ENCODE measurements at regions not wholly inside any gene's neighbourhood (a gene's known extent, or its start where the extent isn't known, plus 50 kb on each side); places are given as distances from the start of the nearest gene placed in this dataset.

DNA sequence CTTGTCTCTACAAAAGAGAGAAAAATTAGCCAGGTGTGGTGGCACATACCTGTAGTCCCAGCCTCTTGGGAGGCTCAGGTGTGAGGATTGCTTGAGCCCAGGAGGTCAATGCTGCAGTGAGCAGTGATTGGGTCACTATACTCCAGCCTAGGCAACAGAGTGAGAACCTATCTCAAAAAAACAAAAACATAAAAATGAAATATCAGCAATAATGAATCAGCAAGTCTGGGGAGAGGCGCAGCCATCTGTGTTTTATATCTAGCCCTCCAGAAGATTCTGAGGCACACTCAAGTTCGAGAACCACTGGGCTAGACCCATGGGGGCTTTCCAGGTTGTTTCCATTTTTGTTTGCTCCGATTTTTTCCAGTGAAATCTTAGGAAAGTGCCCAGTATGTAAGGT lies 88.1 kb upstream of the BCL6 start:
- ATAC-seq (no peak), FAIRE-seq (no peak), DNase-seq (ENCODE audit: low read depth, low spot score) (no peak)
- BruUV-seq (replicated peaks): no TSS peak
- H2AFZ ChIP-seq (ENCODE audit: control insufficient read depth, low read depth, low read length): no peak overlapping the region
- H4K20me1 ChIP-seq (ENCODE audit: control insufficient read depth, insufficient read depth): no peaks in the 10 kb centered on the region
- intact Hi-C loops (cut with micrococcal nuclease; ENCODE audit: unreplicated experiment) (loop anchor here (5.0 kb wide), 1 partner anchor 61 kb away; no protein-coding TSS in a partner anchor), in situ Hi-C loops (cut with MboI) (no loop called here)
- 41% methylated on average over 3 of the region's 3 CpGs for WGBS (ENCODE audit: insufficient coverage, insufficient replicate concordance, low lambda C conversion rate, missing lambda C conversion rate)
- no peak overlapping the region for H3K9ac ChIP-seq (ENCODE audit: control insufficient read depth, insufficient read depth, low read length)
- peaks cover 5% of the 10 kb centered on the region; the same call in 1 of the 2 replicates for H3K4me1 ChIP-seq (ENCODE audit: control insufficient read depth, insufficient read depth, low read length)
- H3K27me3 ChIP-seq (replicated peaks in 1 of 2; ENCODE audit: control insufficient read depth in 2 of 2, insufficient read depth in 2 of 2, low read length in 1 of 2): 0 out of 4 replicates have a peak, but pooled peaks cover 0 to 4% of the 10 kb centered on the region in 2 experiments
- H3K36me3 ChIP-seq (ENCODE audit: control insufficient read depth in 2 of 2, insufficient read depth in 2 of 2, low read length in 1 of 2): no peaks in the 10 kb centered on the region
- SMC1A ChIA-PET (ENCODE audit: uncharacterized antibody, unreplicated experiment): interaction anchor here (1.5 kb wide), 1 partner anchor 22 kb away, joined by 3 read pairs; no protein-coding TSS in a partner anchor
- no peak overlapping the region for H3K4me2 ChIP-seq (ENCODE audit: control insufficient read depth, insufficient read depth)
- no peak overlapping the region for H3K4me3 ChIP-seq
- TF ChIP-seq RUNX3 (IDR thresholded peaks at IDR 0.05; ENCODE audit: low read length) (no peak), TARDBP (IDR thresholded peaks at IDR 0.05; ENCODE audit: borderline replicate concordance) (no peak), NFIC (IDR thresholded peaks at IDR 0.05; ENCODE audit: low read depth, low read length) (no peak), TCF7 (IDR thresholded peaks at IDR 0.05; ENCODE audit: borderline replicate concordance) (no peak), USF1 (IDR thresholded peaks at IDR 0.05; ENCODE audit: borderline replicate concordance, extremely low read length, insufficient read depth, low read depth, low read length) (no peak), IRF3 (IDR thresholded peaks at IDR 0.05) (no peak), CHD1 (IDR thresholded peaks at IDR 0.05; ENCODE audit: low read depth, low read length) (no peak), TAF1 (IDR thresholded peaks at IDR 0.05; ENCODE audit: borderline replicate concordance, low read depth, low read length) (no peak), BACH1 (IDR thresholded peaks at IDR 0.05; ENCODE audit: borderline replicate concordance) (no peak), RELA (IDR thresholded peaks at IDR 0.05; ENCODE audit: borderline replicate concordance, partially characterized antibody) (no peak), SPI1 (IDR thresholded peaks at IDR 0.05; ENCODE audit: borderline replicate concordance, insufficient read depth, low read depth, low read length) (no peak), BCL3 (IDR thresholded peaks at IDR 0.05; ENCODE audit: borderline replicate concordance, insufficient read depth, low read depth, low read length, poor library complexity, severe bottlenecking) (no peak), HDGF (IDR thresholded peaks at IDR 0.05) (no peak), SREBF1 (IDR thresholded peaks at IDR 0.05; ENCODE audit: low read length) (no peak), REST (IDR thresholded peaks at IDR 0.05; ENCODE audit: low read depth, low read length) (no peak)
- CTCF ChIA-PET: interaction anchor here (6.7 kb wide), 1 partner anchor 85 kb away, joined by 37 read pairs; no protein-coding TSS in a partner anchor
- POLR2A ChIA-PET: no interaction called here
- no peaks in the 10 kb centered on the region for H3K79me2 ChIP-seq (ENCODE audit: control insufficient read depth, insufficient read depth, low read length)
- RAD21 ChIA-PET (ENCODE audit: unreplicated experiment): no interaction called here
- no peaks in the 10 kb centered on the region; the same call in 2 of the 3 replicates for H3K9me3 ChIP-seq (replicated peaks; ENCODE audit: control insufficient read depth, insufficient read depth, low read length)
- H3K27ac ChIP-seq (ENCODE audit: control insufficient read depth, insufficient read depth): no peak overlapping the region
